Inflammatory macrophage treated with lipopolysaccharide for 1 hour (primary cell): ENCODE measurements at regions not wholly inside any gene's neighbourhood (a gene's known extent, or its start where the extent isn't known, plus 50 kb on each side); places are given as distances from the start of the nearest gene placed in this dataset.
"Not testable (repeated sequence)": the region's sequence is repeated elsewhere in the genome, so short reads cannot be mapped to it uniquely, and the experiment has no call there.

Experiments
- DNase-seq, 2 donors: peaks; one replicate each; pipeline ENCODE4 v3.0.0-alpha.2; 2020 to 2022

GRCh38 chr9:65566018-65566417 is 109.7 kb upstream of the ZNG1E start:
- not testable (repeated sequence) for DNase-seq

DNA sequence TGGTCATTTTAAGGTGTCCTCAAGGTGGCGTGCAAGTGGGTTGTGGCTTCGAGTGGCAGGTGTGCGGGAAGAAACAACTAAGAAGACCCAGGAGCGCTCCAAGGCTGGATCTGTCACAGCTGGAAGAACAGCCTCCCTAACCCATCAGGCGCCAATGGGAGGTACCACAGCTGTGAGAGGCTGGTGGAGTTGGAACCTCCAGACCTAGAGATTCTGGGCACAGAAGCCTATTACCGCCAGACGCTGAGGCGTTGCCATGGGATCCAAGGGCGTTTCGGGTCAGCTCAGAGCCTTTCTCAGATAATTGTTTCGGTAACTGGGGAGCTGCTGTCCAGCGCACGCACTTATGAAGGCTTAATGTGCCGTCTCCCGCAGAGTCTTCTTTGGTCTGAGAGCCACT is 156.7 kb upstream of the ZNG1E start:
- not testable (repeated sequence) for DNase-seq

DNA sequence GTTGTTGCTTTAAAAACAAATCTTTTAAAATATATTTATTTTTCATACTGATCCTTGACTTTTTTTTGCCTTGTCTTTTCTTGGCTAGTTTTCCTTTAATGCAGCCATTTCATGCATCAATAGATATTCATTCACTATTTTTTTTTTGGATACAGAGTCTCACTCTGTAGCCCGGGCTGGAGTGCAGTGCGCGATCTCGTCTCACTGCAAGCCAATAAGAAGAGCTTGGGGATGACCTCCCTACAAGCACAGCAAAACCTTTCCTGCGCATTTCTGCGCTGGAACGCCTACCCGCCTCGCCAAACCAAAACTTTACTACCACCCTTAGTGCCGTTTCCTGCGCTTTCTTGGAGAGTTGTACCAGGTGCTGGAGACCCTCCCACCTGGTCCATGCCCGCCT is 161.3 kb upstream of the ZNG1E start:
- not testable (repeated sequence) for DNase-seq

GRCh38 chr9:65507897-65508296 is 167.8 kb upstream of the ZNG1E start:
- DNase-seq: not testable (repeated sequence)

GRCh38 chr9:65504686-65505085 is 171.0 kb upstream of the ZNG1E start:
- DNase-seq: not testable (repeated sequence)

DNA sequence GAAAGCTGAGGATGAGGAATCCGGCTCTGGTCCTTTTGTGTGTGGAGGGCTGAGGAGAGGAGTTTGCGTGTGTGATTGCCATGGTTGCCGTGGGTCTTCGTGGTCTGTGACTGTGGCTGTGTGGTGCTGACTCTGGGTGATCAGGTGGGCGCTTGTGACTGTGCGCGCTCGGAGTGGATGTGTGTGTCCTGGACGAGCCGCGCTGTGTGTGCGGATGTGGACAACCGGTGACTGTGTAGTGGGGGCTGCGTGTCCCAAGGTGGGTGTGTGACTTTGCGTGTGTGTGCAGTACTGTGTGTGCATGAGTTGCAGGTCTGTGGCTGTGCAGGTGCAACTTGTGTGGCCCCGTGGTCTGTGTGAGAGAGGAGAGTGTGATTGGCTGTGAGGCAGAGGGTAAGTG is 172.0 kb upstream of the ZNG1E start:
- not testable (repeated sequence) for DNase-seq

DNA sequence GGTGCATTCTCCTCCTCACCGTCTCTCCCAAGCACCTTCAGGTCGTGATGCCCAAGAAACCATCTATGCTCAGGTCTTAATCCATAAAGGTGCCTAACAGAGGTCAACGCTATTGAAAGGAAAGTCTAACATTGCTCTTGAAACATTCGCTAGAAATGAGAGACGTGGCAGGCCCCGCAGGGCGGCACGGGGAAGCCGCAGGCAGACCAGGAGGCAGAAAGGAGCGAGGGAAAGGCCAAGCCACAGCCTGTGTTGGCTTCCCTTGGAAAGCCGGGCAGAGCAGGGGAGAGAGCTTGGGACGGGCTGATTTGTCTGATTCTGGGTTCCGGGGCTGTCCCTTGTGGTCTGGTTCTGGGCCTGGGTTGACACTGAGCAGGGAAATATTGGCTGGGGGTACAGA is 192.8 kb upstream of the ZNG1E start:
- DNase-seq: not testable (repeated sequence)

DNA sequence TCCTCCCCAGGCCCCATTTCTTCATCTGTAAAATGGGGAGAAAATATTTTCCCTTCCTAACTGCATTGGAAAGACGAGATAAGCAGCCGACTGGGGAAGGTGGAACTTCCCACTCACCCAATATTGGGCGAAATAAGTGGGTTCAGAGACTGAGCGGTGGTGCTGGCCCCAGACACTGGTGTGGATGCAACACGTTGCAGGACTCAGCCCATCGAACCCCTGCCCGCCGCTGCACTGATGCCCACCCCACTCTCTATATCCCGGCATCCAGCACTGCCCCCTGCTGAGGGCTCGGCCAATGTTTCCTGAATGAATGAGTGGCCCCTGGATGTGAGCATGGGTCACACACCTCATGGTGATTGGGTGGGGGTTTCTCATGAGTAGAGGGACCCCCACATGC is 194.4 kb upstream of the ZNG1E start:
- not testable (repeated sequence) for DNase-seq

- DNase-seq: not testable (repeated sequence)
Observed at GRCh38 chr9:65474891-65475290, 189.9 kb upstream of the FOXD4L5 start.

- DNase-seq: peak in 1 of 2 donors; percentile 3
Observed at GRCh38 chr9:65473059-65473822, 188.2 kb upstream of the FOXD4L5 start.

- DNase-seq: not testable (repeated sequence)
Observed at GRCh38 chr9:65471106-65471505, 186.1 kb upstream of the FOXD4L5 start.

- DNase-seq: not testable (repeated sequence)
Observed at GRCh38 chr9:65466911-65467734, 182.1 kb upstream of the FOXD4L5 start.

- not testable (repeated sequence) for DNase-seq
Observed at GRCh38 chr9:65465246-65465895, 180.4 kb upstream of the FOXD4L5 start.

- not testable (repeated sequence) for DNase-seq
Observed at GRCh38 chr9:65462476-65462875, 177.5 kb upstream of the FOXD4L5 start.

DNA sequence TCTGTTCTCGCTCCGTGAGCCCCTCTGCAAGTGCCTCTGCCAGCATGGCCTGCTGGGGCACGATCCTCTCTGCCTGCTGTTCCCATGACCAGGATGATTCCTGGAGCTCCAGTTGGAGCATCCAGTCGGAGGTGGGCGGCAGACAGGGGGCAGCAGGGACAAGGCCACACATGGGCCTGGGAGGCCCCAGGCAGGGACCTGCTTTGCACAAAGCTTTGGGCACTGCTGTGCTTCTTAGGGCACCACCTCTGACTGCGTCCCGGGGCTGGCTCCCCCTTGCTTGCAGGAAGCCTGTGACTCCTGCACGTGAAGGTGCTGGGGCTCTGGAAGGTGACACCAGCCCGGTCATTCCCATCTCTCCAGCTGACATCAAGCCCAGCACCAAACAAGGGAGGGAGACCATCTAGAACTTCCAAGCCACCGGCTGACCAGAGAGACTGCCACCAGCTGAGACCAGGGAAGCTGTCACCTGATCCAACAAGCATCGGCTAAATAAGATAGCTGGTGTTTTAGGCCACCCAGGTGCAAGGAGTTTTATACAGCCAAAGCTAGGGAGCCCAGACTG is 174.8 kb upstream of the FOXD4L5 start:
- DNase-seq: no peak

GRCh38 chr9:65458992-65459391 is 174.0 kb upstream of the FOXD4L5 start:
- no peak for DNase-seq

- DNase-seq: no peak
Observed at GRCh38 chr9:65458465-65458864, 173.5 kb upstream of the FOXD4L5 start.

DNA sequence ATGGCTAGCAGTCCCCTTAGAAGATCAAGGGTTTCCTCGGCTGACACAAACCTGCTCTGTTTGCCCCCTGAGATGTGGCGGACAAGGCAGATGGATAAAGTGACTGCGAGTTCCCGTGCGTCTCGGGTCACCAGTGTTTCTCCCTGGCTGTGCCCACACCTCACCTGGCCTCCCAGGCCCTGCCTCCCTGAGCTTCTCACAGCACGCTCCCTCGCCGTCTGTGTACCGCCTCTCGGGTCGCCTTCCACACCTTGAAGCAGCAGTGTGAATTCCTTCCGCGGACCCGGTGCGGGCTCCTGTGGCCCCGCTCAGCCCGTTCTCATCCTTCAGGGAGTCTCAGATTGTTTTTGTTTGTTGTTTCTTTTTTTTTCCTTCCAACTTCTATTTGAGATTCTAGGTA is 172.0 kb upstream of the FOXD4L5 start:
- not testable (repeated sequence) for DNase-seq

DNA sequence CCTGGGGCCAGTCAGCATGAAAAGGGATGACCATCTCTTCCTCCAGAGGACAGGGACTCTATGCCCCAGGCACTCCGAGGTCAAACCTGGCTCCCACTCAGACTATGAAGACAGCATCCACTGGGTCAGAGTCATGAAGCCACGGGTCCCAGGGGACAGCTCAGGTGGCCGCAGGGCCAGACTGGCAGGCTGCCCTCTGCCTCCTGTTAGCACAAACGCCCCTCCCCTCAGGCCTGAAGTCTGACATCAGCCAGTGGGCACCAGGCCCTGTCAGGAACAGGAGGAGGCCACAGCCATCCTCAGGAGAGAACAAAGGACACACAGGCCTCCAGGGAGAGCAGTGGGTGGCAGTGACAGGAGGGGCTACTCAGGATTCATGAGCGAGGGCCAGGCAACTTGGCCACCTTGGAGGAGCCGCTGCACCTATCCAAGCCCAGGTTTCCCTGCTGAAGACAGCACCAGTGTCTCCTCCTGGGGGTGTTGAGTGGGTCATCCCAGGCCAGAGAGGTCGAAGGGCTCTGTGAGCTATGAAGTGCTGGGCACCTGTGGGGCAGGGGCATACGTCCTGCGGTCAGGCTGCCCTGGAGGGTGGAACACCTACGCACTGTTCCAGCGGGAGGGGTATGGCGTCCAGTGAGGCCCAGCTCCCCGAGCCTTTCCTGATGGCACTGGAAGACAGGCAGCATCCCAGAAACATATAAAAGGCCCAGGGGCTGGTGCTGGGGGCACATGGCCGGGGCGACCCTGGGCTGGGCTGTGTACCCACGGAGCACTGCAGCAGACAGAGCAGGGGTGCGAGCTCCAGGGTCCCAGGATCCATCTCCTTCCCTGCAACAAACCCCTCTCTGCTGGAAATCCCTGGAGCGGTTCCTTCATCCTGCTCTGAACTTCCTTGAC is 171.0 kb upstream of the FOXD4L5 start:
- not testable (repeated sequence) for DNase-seq

DNA sequence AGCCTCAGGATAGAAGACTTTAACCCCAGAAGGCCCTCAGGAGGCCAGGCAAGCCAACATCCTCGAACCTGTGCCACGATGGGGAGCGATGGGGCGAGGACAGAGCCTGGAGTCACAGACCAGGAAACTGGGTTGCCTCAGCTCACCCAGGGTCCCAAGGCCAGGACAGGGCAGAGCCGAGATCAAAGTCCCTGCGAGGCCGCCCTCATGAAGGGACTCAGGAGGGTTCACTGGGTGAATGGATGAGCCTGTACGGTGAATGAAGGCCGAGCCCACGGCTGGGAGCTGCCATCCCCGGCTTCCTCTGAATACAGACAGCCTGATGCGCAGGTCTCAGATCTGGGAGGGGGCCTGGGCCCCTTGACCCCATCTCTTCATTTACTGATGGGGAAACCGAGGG is 170.1 kb upstream of the FOXD4L5 start:
- DNase-seq: not testable (repeated sequence)

DNA sequence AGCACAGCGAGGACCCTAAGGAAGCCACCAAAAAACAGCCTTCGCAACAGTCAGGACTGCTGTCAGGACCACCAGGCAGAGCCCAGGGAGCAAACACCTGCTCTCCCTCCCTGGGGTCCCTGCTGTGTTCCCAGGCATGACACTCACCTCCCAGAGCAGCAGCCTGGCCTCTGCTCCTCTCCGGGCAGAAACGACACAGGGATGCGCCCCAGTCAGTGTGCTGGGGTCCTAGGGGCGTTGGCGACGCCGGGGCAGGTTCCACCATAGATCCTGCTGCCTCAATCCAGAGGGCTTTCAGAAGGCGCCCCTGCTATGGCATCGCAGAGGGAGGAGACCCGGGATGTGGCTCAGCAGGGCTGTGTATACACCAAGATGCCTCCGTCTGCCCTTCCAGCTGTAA is 169.7 kb upstream of the FOXD4L5 start:
- not testable (repeated sequence) for DNase-seq

GRCh38 chr9:65454034-65454433 is 169.0 kb upstream of the FOXD4L5 start:
- DNase-seq: not testable (repeated sequence)
